Sigmoid colon (tissue), 4 donors: ENCODE measurements at regions not wholly inside any gene's neighbourhood (a gene's known extent, or its start where the extent isn't known, plus 50 kb on each side); places are given as distances from the start of the nearest gene placed in this dataset.

Experiments used
- CTCF ChIP-seq, 4 experiments: fragments of 450-650 bp in 3 of 4; fragments of 200-600 bp in 1 of 4; IDR thresholded peaks; one replicate each; pipeline ENCODE4 v1.5.1; 2016 to 2019; ENCODE audit warnings: antibody characterized with exemption in 4 of 4, mild to moderate bottlenecking in 3 of 4, moderate library complexity in 2 of 4
- EP300 ChIP-seq, 4 donors: sonication (generic); formaldehyde crosslinking; IDR thresholded peaks; one replicate each; pipeline ENCODE4 v1.6.1; 2017; ENCODE audit warnings: antibody characterized with exemption in 4 of 4
- POLR2A ChIP-seq, 2 donors: fragments of 450-650 bp; IDR thresholded peaks; one replicate each; pipeline ENCODE4 v1.6.1; 2016; ENCODE audit warnings: antibody characterized with exemption in 2 of 2, mild to moderate bottlenecking in 2 of 2, moderate library complexity in 2 of 2

- TF ChIP-seq POLR2A (IDR thresholded peaks at IDR 0.05) (no peak), CTCF (IDR thresholded peaks at IDR 0.05) (no peak), EP300 (IDR thresholded peaks at IDR 0.05) (no peak)
These were observed 225.0 kb upstream of the KIRREL3 start for GRCh38 chr11:127225619-127226018.
